Activated naive CD4-positive, alpha-beta T cell treated with anti-CD3 and anti-CD28 coated beads for 36 hours (primary cell): ENCODE measurements at regions not wholly inside any gene's neighbourhood (a gene's known extent, or its start where the extent isn't known, plus 50 kb on each side); places are given as distances from the start of the nearest gene placed in this dataset.

ENCODE experiments used
- CTCF ChIA-PET: fragments of 350-600 bp; sonication (Branson Sonifier 250); formaldehyde crosslinking; loops from one replicate; lab custom pipeline; 2021; ENCODE audit warnings: antibody characterized with exemption; lab: Charles Lee
- DNase-seq: peaks from one replicate; pipeline ENCODE4 v3.0.0-alpha.2; 2020
- H3K27ac Mint-ChIP-seq: one replicate; pipeline ENCODE4 v1.8.0; 2021; ENCODE audit warnings: mild to moderate bottlenecking, mixed read lengths
- H3K27me3 Mint-ChIP-seq: one replicate; pipeline ENCODE4 v1.8.0; 2021; ENCODE audit warnings: low read depth, mixed read lengths
- H3K36me3 Mint-ChIP-seq: one replicate; pipeline ENCODE4 v1.8.0; 2021; ENCODE audit warnings: low read depth, mixed read lengths
- H3K4me1 Mint-ChIP-seq: one replicate; pipeline ENCODE4 v1.8.0; 2021; ENCODE audit warnings: low read depth, mixed read lengths
- H3K4me3 Mint-ChIP-seq: one replicate; pipeline ENCODE4 v1.8.0; 2021; ENCODE audit warnings: mild to moderate bottlenecking, moderate library complexity, mixed read lengths
- H3K9me3 Mint-ChIP-seq: one replicate; pipeline ENCODE4 v1.8.0; 2021; ENCODE audit warnings: mixed read lengths
- intact Hi-C: fragments of 100-400 bp; cut with micrococcal nuclease; formaldehyde crosslinking; loops from one replicate; pipeline ENCODE4 v1.15.1; 2023

- Mint-ChIP-seq H3K4me3 (no peak overlapping the region), H3K27ac (no peak overlapping the region), H3K9me3 (no peaks in the 10 kb centered on the region), H3K36me3 (no peaks in the 10 kb centered on the region), H3K4me1 (no peaks in the 10 kb centered on the region), H3K27me3 (no peaks in the 10 kb centered on the region)
- no peak for DNase-seq
- CTCF ChIA-PET = no interaction called here
- intact Hi-C loops = no loop called here
Measured at GRCh38 chr15:59845942-59846499, 156.9 kb upstream of the BNIP2 start.

GRCh38 chr15:59843609-59844008 is 154.5 kb upstream of the BNIP2 start:
- Mint-ChIP-seq H3K4me3 (no peak overlapping the region), H3K27ac (no peak overlapping the region), H3K36me3 (no peaks in the 10 kb centered on the region), H3K27me3 (no peaks in the 10 kb centered on the region), H3K9me3 (no peaks in the 10 kb centered on the region), H3K4me1 (peaks cover 10% of the 10 kb centered on the region)
- intact Hi-C loops = no loop called here
- no peak for DNase-seq
- CTCF ChIA-PET = no interaction called here

- no peak overlapping the region for H3K4me3 Mint-ChIP-seq
- H3K27ac Mint-ChIP-seq = no peak overlapping the region
- H3K9me3 Mint-ChIP-seq = no peaks in the 10 kb centered on the region
- CTCF ChIA-PET = interaction anchor here (0.6 kb wide), 1 partner anchor 993 kb away, joined by 3 read pairs; no protein-coding TSS in a partner anchor
- H3K27me3 Mint-ChIP-seq = no peaks in the 10 kb centered on the region
- intact Hi-C loops = no loop called here
- no peaks in the 10 kb centered on the region for H3K36me3 Mint-ChIP-seq
- no peak for DNase-seq
- peaks cover 15% of the 10 kb centered on the region for H3K4me1 Mint-ChIP-seq
Measured at GRCh38 chr15:59841036-59841435, 151.9 kb upstream of the BNIP2 start.

DNA sequence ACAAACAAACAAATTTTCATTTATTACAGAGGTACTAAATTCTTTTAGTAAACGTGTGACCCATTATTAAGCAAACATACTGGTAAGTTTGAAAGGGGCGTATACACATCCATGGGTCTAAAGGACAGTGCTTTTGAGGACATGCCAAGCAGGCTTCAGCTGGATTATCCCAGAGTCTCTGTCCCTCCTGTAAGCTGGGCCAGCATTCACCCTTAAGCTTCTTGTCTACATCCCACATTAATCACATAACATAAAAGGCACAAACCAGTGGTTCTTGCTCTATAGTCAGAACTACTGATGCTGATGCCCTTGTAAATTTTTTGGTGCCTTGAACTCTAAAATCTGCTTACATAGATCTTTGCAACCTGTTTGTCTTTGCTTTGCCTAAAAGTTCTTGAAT is 150.8 kb upstream of the BNIP2 start:
- H3K27ac Mint-ChIP-seq = no peak overlapping the region
- H3K36me3 Mint-ChIP-seq = no peaks in the 10 kb centered on the region
- no peak overlapping the region for H3K4me3 Mint-ChIP-seq
- no peaks in the 10 kb centered on the region for H3K27me3 Mint-ChIP-seq
- CTCF ChIA-PET = no interaction called here
- H3K9me3 Mint-ChIP-seq = no peaks in the 10 kb centered on the region
- intact Hi-C loops = no loop called here
- no peak for DNase-seq
- peaks cover 15% of the 10 kb centered on the region for H3K4me1 Mint-ChIP-seq

DNA sequence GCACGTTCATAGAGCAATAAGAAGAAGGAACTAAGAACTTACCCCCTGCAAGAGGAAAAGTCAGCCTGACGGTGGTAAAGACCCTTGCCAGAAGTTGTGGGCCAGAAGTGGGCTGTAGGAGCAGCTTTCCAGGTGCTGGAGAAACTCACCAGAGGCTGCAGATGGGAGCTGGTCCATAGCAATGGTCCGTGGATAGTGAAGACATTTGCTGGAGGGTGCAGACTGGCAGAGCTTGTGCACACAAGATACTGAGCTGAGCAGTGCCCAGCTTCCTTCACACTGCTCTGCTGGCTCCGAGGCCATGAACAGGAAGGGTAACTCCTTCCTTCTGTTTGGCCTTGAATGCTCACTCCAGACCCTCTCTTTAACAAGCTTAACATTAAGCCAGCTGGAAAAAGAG is 149.8 kb upstream of the BNIP2 start:
- no peaks in the 10 kb centered on the region for H3K36me3 Mint-ChIP-seq
- H3K27ac Mint-ChIP-seq = no peak overlapping the region
- H3K4me3 Mint-ChIP-seq = no peak overlapping the region
- CTCF ChIA-PET = no interaction called here
- DNase-seq = peak; percentile 4
- H3K4me1 Mint-ChIP-seq = peaks cover 18% of the 10 kb centered on the region
- intact Hi-C loops = no loop called here
- no peaks in the 10 kb centered on the region for H3K27me3 Mint-ChIP-seq
- H3K9me3 Mint-ChIP-seq = no peaks in the 10 kb centered on the region

GRCh38 chr15:59835776-59836175 is 146.7 kb upstream of the BNIP2 start:
- intact Hi-C loops = no loop called here
- no peaks in the 10 kb centered on the region for H3K27me3 Mint-ChIP-seq
- peaks cover 18% of the 10 kb centered on the region for H3K4me1 Mint-ChIP-seq
- no peaks in the 10 kb centered on the region for H3K36me3 Mint-ChIP-seq
- H3K4me3 Mint-ChIP-seq = no peak overlapping the region
- H3K27ac Mint-ChIP-seq = no peak overlapping the region
- no peak for DNase-seq
- no peaks in the 10 kb centered on the region for H3K9me3 Mint-ChIP-seq
- CTCF ChIA-PET = no interaction called here

- intact Hi-C loops = no loop called here
- no peak overlapping the region for H3K27ac Mint-ChIP-seq
- no peak for DNase-seq
- no peaks in the 10 kb centered on the region for H3K36me3 Mint-ChIP-seq
- no peak overlapping the region for H3K4me3 Mint-ChIP-seq
- peaks cover 13% of the 10 kb centered on the region for H3K4me1 Mint-ChIP-seq
- H3K9me3 Mint-ChIP-seq = no peaks in the 10 kb centered on the region
- CTCF ChIA-PET = no interaction called here
- no peaks in the 10 kb centered on the region for H3K27me3 Mint-ChIP-seq
Measured at GRCh38 chr15:59834528-59834927, 145.4 kb upstream of the BNIP2 start.

- no peaks in the 10 kb centered on the region for H3K9me3 Mint-ChIP-seq
- no peak overlapping the region for H3K4me3 Mint-ChIP-seq
- no peaks in the 10 kb centered on the region for H3K27me3 Mint-ChIP-seq
- no peak overlapping the region for H3K27ac Mint-ChIP-seq
- DNase-seq = no peak
- CTCF ChIA-PET = interaction anchor here (0.6 to 1.0 kb wide), 2 partner anchors 24 to 495 kb away, joined by 3 read pairs; no protein-coding TSS in a partner anchor
- H3K36me3 Mint-ChIP-seq = no peaks in the 10 kb centered on the region
- peaks cover 5% of the 10 kb centered on the region for H3K4me1 Mint-ChIP-seq
- intact Hi-C loops = no loop called here
Measured at GRCh38 chr15:59833366-59833765, 144.2 kb upstream of the BNIP2 start.

- Mint-ChIP-seq H3K4me3 (no peak overlapping the region), H3K9me3 (no peaks in the 10 kb centered on the region), H3K4me1 (peaks cover 3% of the 10 kb centered on the region), H3K27me3 (no peaks in the 10 kb centered on the region), H3K36me3 (no peaks in the 10 kb centered on the region), H3K27ac (no peak overlapping the region)
- CTCF ChIA-PET = no interaction called here
- intact Hi-C loops = no loop called here
- DNase-seq = no peak
Measured at GRCh38 chr15:59830873-59831272, 141.8 kb upstream of the BNIP2 start.

- intact Hi-C loops = no loop called here
- H3K4me3 Mint-ChIP-seq = no peak overlapping the region
- H3K36me3 Mint-ChIP-seq = no peaks in the 10 kb centered on the region
- peaks cover 3% of the 10 kb centered on the region for H3K4me1 Mint-ChIP-seq
- DNase-seq = no peak
- no peak overlapping the region for H3K27ac Mint-ChIP-seq
- H3K27me3 Mint-ChIP-seq = no peaks in the 10 kb centered on the region
- no peaks in the 10 kb centered on the region for H3K9me3 Mint-ChIP-seq
- CTCF ChIA-PET = interaction anchor here (1.1 kb wide), 1 partner anchor 23 kb away, joined by 3 read pairs; no protein-coding TSS in a partner anchor
Measured at GRCh38 chr15:59830098-59830497, 141.0 kb upstream of the BNIP2 start.

DNA sequence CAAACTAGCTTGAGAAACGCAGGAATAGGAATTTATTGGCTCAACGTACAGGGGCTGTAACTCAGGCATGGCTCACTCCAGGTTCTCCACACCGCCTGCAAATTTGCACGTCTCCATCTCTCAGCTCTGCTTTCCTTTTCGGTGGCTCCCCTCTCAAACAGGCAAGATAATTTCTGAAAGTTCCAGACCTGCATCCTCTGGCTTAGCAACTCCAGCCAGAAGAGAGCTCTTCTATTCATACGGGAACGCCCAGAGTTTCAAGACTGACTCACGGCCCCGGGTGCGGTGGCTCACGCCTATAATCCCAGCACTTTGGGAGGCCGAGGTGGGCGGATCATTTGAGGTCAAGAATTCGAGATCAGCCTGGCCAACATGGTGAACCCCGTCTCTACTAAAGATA is 139.7 kb upstream of the BNIP2 start:
- Mint-ChIP-seq H3K4me3 (no peak overlapping the region), H3K9me3 (peaks cover under 1% of the 10 kb centered on the region), H3K27ac (no peak overlapping the region), H3K4me1 (no peaks in the 10 kb centered on the region), H3K36me3 (no peaks in the 10 kb centered on the region), H3K27me3 (no peaks in the 10 kb centered on the region)
- DNase-seq = no peak
- intact Hi-C loops = no loop called here
- CTCF ChIA-PET = interaction anchor here (0.7 kb wide), 1 partner anchor 17 kb away, joined by 3 read pairs; no protein-coding TSS in a partner anchor

GRCh38 chr15:59828263-59828662 is 139.1 kb upstream of the BNIP2 start:
- Mint-ChIP-seq H3K27ac (no peak overlapping the region), H3K27me3 (no peaks in the 10 kb centered on the region), H3K4me1 (no peaks in the 10 kb centered on the region), H3K9me3 (peaks cover 5% of the 10 kb centered on the region), H3K4me3 (no peak overlapping the region), H3K36me3 (no peaks in the 10 kb centered on the region)
- intact Hi-C loops = no loop called here
- DNase-seq = no peak
- CTCF ChIA-PET = no interaction called here

DNA sequence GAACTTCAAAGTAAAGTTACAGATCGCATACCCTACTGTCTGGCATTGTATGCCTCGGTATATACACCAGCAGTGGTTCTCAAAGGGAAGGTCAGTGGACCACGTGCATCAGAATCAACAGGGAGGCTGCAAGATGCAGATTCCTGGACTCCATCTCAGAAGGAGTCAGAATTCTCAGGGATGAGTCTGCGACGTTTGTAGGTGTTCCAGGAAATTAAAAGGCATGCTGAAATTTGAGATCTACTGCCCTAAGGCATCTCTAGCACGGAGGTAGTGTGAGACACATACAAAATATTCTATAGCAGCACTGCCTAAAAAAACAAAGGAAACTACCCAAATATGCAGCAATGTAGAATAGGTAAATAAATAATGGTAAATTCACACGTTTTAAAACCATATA is 136.8 kb upstream of the BNIP2 start:
- CTCF ChIA-PET = no interaction called here
- Mint-ChIP-seq H3K4me3 (no peak overlapping the region), H3K9me3 (peaks cover 5% of the 10 kb centered on the region), H3K4me1 (no peaks in the 10 kb centered on the region), H3K36me3 (no peaks in the 10 kb centered on the region), H3K27ac (no peak overlapping the region), H3K27me3 (no peaks in the 10 kb centered on the region)
- DNase-seq = no peak
- intact Hi-C loops = no loop called here
